Fibroblast of villous mesenchyme (primary cell): ENCODE measurements at regions not wholly inside any gene's neighbourhood (a gene's known extent, or its start where the extent isn't known, plus 50 kb on each side); places are given as distances from the start of the nearest gene placed in this dataset.
A peak's percentile ranks its signal among the peaks of the same experiment; 100 is the strongest.

Experiments used
- DNase-seq: peaks from one replicate; pipeline ENCODE4 v3.0.0-alpha.2; 2010; ENCODE audit warnings: low read depth
- H3K4me3 ChIP-seq: 2 replicates; pipeline ENCODE4 v1.5.1; 2011; ENCODE audit warnings: low read depth, mild to moderate bottlenecking, low read length
- CTCF ChIP-seq: IDR thresholded peaks from 2 replicates; pipeline ENCODE4 v1.5.1; 2012; ENCODE audit warnings: low read depth, mild to moderate bottlenecking, low read length; ENCODE audit not compliant: insufficient read depth

GRCh38 chr20:11128721-11129120 lies 454.9 kb upstream of the JAG1 start:
- no peak for TF ChIP-seq CTCF
- H3K4me3 ChIP-seq = no peak overlapping the region
- no peak for DNase-seq

GRCh38 chr20:11130554-11131166 lies 456.9 kb upstream of the JAG1 start:
- TF ChIP-seq CTCF = no peak
- no peak for DNase-seq
- H3K4me3 ChIP-seq = no peak overlapping the region

GRCh38 chr20:11132819-11133415 lies 459.1 kb upstream of the JAG1 start:
- TF ChIP-seq CTCF = no peak
- DNase-seq = no peak
- H3K4me3 ChIP-seq = no peak overlapping the region

GRCh38 chr20:11136691-11137090 lies 462.9 kb upstream of the JAG1 start:
- no peak for TF ChIP-seq CTCF
- no peak overlapping the region for H3K4me3 ChIP-seq
- no peak for DNase-seq

- no peak for DNase-seq
- H3K4me3 ChIP-seq = no peak overlapping the region
- TF ChIP-seq CTCF = no peak
Observed at GRCh38 chr20:11137688-11138087, 463.9 kb upstream of the JAG1 start.

- no peak overlapping the region for H3K4me3 ChIP-seq
- peak; percentile 57 for DNase-seq
- no peak for TF ChIP-seq CTCF
Observed at GRCh38 chr20:11140359-11140758, 466.6 kb upstream of the JAG1 start.

- TF ChIP-seq CTCF = no peak
- no peak overlapping the region for H3K4me3 ChIP-seq
Observed at GRCh38 chr20:11143481-11143880, 469.7 kb upstream of the JAG1 start.

More at GRCh38 chr20:11143481-11143880, 469.7 kb upstream of the JAG1 start:
- DNase-seq = no peak
